Calu3 (cell line): ENCODE measurements at regions not wholly inside any gene's neighbourhood (a gene's known extent, or its start where the extent isn't known, plus 50 kb on each side); places are given as distances from the start of the nearest gene placed in this dataset.

Experiments
- BruUV-seq: library from RNA; stranded (reverse); fragments of 400-500 nt; replicated peaks from 2 replicates; lab custom pipeline; 2021; lab: Mats Ljungman, UMichigan
- CTCF ChIA-PET: fragments of 300-600 bp; sonication (Branson Sonifier 250); formaldehyde crosslinking; loops from one replicate; lab custom pipeline; 2022; ENCODE audit warnings: antibody characterized with exemption; lab: Charles Lee
- DNase-seq: peaks from one replicate; pipeline ENCODE4 v3.0.0; 2022
- H3K27ac Mint-ChIP-seq: one replicate; pipeline ENCODE4 v1.8.0; 2022; ENCODE audit warnings: mixed read lengths; ENCODE audit not compliant: unreplicated experiment
- H3K27me3 Mint-ChIP-seq: one replicate; pipeline ENCODE4 v1.8.0; 2022; ENCODE audit warnings: mixed read lengths; ENCODE audit not compliant: unreplicated experiment
- H3K36me3 Mint-ChIP-seq: one replicate; pipeline ENCODE4 v1.8.0; 2022; ENCODE audit warnings: mild to moderate bottlenecking, moderate library complexity, mixed read lengths; ENCODE audit not compliant: insufficient read depth, unreplicated experiment
- H3K4me1 Mint-ChIP-seq: one replicate; pipeline ENCODE4 v1.8.0; 2022; ENCODE audit warnings: mild to moderate bottlenecking, low read depth, mixed read lengths; ENCODE audit not compliant: unreplicated experiment
- H3K4me3 Mint-ChIP-seq: one replicate; pipeline ENCODE4 v1.8.0; 2022; ENCODE audit warnings: mild to moderate bottlenecking, low read depth, moderate library complexity, mixed read lengths; ENCODE audit not compliant: unreplicated experiment
- H3K9me3 Mint-ChIP-seq: one replicate; pipeline ENCODE4 v1.8.0; 2022; ENCODE audit warnings: low read depth, mixed read lengths; ENCODE audit not compliant: unreplicated experiment
- intact Hi-C: fragments of 100-400 bp; cut with micrococcal nuclease; formaldehyde crosslinking; loops from one replicate; pipeline ENCODE4 v1.10.0; 2022; ENCODE audit not compliant: unreplicated experiment
- TF ChIP-seq, protein P1 (sequence below): fragments of 200-600 bp; IDR thresholded peaks from one replicate; pipeline ENCODE4 v1.8.0; 2022; ENCODE audit warnings: antibody characterized with exemption; ENCODE audit not compliant: unreplicated experiment

DNA sequence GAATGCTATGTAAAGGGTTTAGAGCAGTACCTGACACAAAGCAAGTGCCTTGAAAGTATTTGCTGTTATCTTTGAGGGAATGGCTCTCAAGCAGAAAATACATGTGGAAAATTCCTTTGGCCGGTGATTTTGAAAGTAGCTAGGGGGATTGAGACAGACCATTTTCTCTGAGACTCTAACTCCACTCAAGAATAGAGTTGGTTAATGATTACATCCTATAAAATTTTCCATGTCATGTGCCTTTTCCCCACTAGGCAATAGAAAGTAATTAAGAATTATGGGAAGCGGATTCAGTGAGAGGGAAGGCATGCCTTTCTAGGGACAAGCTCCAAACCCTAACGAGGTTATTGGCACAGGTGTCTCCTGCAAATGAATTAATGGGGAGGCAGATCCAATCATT lies 276.0 kb downstream of the GPATCH2 start:
- H3K4me1 Mint-ChIP-seq = no peaks in the 10 kb centered on the region
- no peaks in the 10 kb centered on the region for H3K9me3 Mint-ChIP-seq
- H3K36me3 Mint-ChIP-seq = no peaks in the 10 kb centered on the region
- no TSS peak for BruUV-seq
- TF ChIP-seq, protein P1, sequence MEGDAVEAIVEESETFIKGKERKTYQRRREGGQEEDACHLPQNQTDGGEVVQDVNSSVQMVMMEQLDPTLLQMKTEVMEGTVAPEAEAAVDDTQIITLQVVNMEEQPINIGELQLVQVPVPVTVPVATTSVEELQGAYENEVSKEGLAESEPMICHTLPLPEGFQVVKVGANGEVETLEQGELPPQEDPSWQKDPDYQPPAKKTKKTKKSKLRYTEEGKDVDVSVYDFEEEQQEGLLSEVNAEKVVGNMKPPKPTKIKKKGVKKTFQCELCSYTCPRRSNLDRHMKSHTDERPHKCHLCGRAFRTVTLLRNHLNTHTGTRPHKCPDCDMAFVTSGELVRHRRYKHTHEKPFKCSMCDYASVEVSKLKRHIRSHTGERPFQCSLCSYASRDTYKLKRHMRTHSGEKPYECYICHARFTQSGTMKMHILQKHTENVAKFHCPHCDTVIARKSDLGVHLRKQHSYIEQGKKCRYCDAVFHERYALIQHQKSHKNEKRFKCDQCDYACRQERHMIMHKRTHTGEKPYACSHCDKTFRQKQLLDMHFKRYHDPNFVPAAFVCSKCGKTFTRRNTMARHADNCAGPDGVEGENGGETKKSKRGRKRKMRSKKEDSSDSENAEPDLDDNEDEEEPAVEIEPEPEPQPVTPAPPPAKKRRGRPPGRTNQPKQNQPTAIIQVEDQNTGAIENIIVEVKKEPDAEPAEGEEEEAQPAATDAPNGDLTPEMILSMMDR = no peak
- no peak for DNase-seq
- no peaks in the 10 kb centered on the region for H3K27me3 Mint-ChIP-seq
- intact Hi-C loops = no loop called here
- CTCF ChIA-PET = no interaction called here
- H3K4me3 Mint-ChIP-seq = no peak overlapping the region
- no peak overlapping the region for H3K27ac Mint-ChIP-seq

DNA sequence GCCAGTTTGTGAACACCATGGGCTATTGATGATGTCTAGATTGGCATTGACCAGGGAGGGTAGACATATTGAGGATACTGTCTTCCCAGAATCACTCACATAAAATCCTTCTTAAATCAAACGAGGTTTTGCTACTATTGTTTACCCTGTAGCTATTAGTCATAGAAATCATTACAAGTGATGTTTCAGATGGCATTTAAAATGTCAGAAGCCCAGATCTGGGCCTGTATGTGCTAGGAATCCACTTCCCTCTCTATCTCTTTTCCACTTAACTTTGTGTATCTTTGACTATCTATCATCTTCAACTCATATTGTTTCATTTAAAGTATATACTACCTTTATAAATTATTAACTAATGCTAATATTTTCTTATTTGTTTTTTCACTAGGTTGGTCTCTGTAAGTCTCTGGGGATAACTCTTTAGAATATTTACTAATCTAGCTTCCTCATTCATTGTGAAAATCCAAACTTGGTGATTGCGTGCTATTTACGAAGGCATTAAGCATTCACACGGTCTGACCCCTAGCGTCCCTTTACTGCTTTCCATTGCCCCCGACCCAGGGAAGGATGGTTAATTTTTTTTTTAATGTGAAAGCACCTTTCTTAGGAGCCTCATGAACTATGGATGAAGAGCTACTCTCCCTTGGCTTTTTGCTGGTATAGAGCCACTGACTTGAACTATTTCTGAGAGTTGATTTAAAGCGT lies 281.8 kb downstream of the GPATCH2 start:
- BruUV-seq = no TSS peak
- intact Hi-C loops = no loop called here
- DNase-seq = no peak
- Mint-ChIP-seq H3K9me3 (peaks cover 5% of the 10 kb centered on the region), H3K4me1 (no peaks in the 10 kb centered on the region), H3K4me3 (no peak overlapping the region), H3K27ac (no peak overlapping the region), H3K27me3 (no peaks in the 10 kb centered on the region), H3K36me3 (no peaks in the 10 kb centered on the region)
- CTCF ChIA-PET = interaction anchor here (0.7 kb wide), 1 partner anchor 312 kb away, joined by 3 read pairs; no protein-coding TSS in a partner anchor
- TF ChIP-seq, protein P1 = no peak

DNA sequence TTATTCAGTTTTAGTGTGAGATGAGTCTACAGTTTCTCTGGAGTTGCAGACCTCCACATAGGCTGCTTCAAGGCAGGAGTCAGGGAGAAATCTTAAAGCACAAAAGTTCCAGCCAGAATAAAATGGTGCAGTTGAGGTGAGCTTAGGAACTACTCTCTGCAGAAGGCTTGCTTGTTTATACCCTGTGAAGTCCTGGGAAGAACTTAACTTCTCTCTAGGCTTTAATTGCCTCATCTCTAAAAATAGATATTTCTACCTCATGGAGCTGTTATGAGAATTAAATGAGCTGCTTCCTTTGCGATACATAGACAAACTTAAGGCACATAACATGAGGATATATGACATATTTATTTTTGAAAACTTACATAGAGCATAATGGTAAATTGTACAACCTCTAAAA lies 286.2 kb downstream of the GPATCH2 start:
- Mint-ChIP-seq H3K4me3 (no peak overlapping the region), H3K36me3 (no peaks in the 10 kb centered on the region), H3K9me3 (peaks cover 5% of the 10 kb centered on the region), H3K27me3 (no peaks in the 10 kb centered on the region), H3K4me1 (no peaks in the 10 kb centered on the region), H3K27ac (no peak overlapping the region)
- no TSS peak for BruUV-seq
- no peak for DNase-seq
- intact Hi-C loops = no loop called here
- CTCF ChIA-PET = interaction anchor here (0.5 kb wide), 1 partner anchor 551 kb away, joined by 3 read pairs; no protein-coding TSS in a partner anchor
- TF ChIP-seq, protein P1 = no peak

DNA sequence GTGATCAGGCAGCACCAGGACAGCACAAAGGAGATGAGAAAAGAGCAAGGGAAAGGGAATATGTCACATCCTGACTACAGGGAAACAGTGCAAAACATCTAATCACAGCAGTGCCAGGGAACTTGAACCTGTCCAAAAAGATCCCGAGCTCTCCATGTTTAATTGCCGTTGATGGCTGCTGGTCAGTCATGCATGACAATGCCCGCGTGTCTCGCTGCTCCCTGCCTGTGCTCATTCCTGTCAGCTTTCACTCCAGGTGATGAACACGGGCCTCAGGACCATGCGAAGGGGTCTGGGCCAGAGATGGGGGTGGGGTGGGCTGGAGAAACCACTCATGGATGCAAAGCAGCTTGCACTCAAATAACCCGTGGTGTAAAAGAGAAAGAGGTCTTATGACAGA lies 287.0 kb downstream of the GPATCH2 start:
- no peak overlapping the region for H3K27ac Mint-ChIP-seq
- intact Hi-C loops = no loop called here

More for the DNA sequence above, 287.0 kb downstream of the GPATCH2 start:
- no TSS peak for BruUV-seq
- Mint-ChIP-seq H3K4me3 (no peak overlapping the region), H3K4me1 (no peaks in the 10 kb centered on the region), H3K9me3 (peaks cover 5% of the 10 kb centered on the region), H3K36me3 (no peaks in the 10 kb centered on the region), H3K27me3 (no peaks in the 10 kb centered on the region)
- TF ChIP-seq, protein P1 = no peak
- no peak for DNase-seq
- CTCF ChIA-PET = no interaction called here
